OCI-LY7 (cell line): ENCODE measurements at regions not wholly inside any gene's neighbourhood (a gene's known extent, or its start where the extent isn't known, plus 50 kb on each side); places are given as distances from the start of the nearest gene placed in this dataset.
"Not testable (repeated sequence)": the region's sequence is repeated elsewhere in the genome, so short reads cannot be mapped to it uniquely, and the experiment has no call there.

ENCODE experiments used
- BruUV-seq: library from RNA; stranded (reverse); fragments of 400-500 nt; replicated peaks from 2 replicates; lab custom pipeline; 2021; lab: Mats Ljungman, UMichigan
- CTCF ChIA-PET: fragments of 300-600 bp; sonication (Branson Sonifier 250); formaldehyde crosslinking; loops from one replicate; lab custom pipeline; 2022; ENCODE audit warnings: antibody characterized with exemption; ENCODE audit not compliant: unreplicated experiment; lab: Charles Lee
- POLR2A ChIA-PET: fragments of 300-600 bp; sonication (Branson Sonifier 250); formaldehyde crosslinking; loops from one replicate; lab custom pipeline; 2022; ENCODE audit warnings: antibody characterized with exemption; lab: Charles Lee
- DNase-seq: peaks from one replicate; pipeline ENCODE4 v3.0.0-alpha.2; 2015; ENCODE audit warnings: low spot score
- H2AFZ ChIP-seq: fragments of 200-600 bp; sonication (generic), shearing (Covaris generic); 2 replicates; pipeline ENCODE4 v1.6.1; 2014; ENCODE audit warnings: mild to moderate bottlenecking, antibody characterized with exemption, low read length, moderate library complexity
- H3K27ac ChIP-seq: fragments of 200-600 bp; sonication (generic); 2 replicates; pipeline ENCODE4 v1.5.1; 2014; ENCODE audit warnings: mixed run types, low read depth, mild to moderate bottlenecking, moderate library complexity, low read length, inconsistent platforms; ENCODE audit not compliant: poor library complexity, severe bottlenecking
- H3K36me3 ChIP-seq: fragments of 200-600 bp; sonication (generic); 2 replicates; pipeline ENCODE4 v1.6.1; 2014; ENCODE audit warnings: mild to moderate bottlenecking, antibody characterized with exemption, low read length, moderate library complexity, mixed read lengths; ENCODE audit not compliant: insufficient read depth
- H3K4me1 ChIP-seq: fragments of 200-600 bp; sonication (generic); 2 replicates; pipeline ENCODE4 v1.5.1; 2014; ENCODE audit warnings: mild to moderate bottlenecking, low read length; ENCODE audit not compliant: insufficient read depth, poor library complexity, severe bottlenecking
- H3K4me2 ChIP-seq: fragments of 200-600 bp; sonication (generic); 2 replicates; pipeline ENCODE4 v1.6.1; 2014; ENCODE audit warnings: mild to moderate bottlenecking, low read length
- H3K4me3 ChIP-seq: fragments of 200-600 bp; sonication (generic); 2 replicates; pipeline ENCODE4 v1.5.1; 2014; ENCODE audit warnings: mild to moderate bottlenecking, low read depth, low read length; ENCODE audit not compliant: poor library complexity, severe bottlenecking
- H3K79me2 ChIP-seq: fragments of 200-600 bp; sonication (generic); 2 replicates; pipeline ENCODE4 v1.6.1; 2016; ENCODE audit warnings: low read depth, mild to moderate bottlenecking, low read length, moderate library complexity, mixed read lengths; ENCODE audit not compliant: insufficient read depth
- H3K9me2 ChIP-seq: fragments of 200-600 bp; sonication (generic); 2 replicates; pipeline ENCODE4 v1.6.1; 2016; ENCODE audit warnings: mild to moderate bottlenecking, low read length, mixed read lengths; ENCODE audit not compliant: insufficient read depth
- H3K9me3 ChIP-seq: fragments of 200-600 bp; sonication (generic); 2 replicates; pipeline ENCODE4 v1.6.1; 2014; ENCODE audit warnings: mild to moderate bottlenecking, mixed run types, low read length, mixed read lengths
- H4K20me1 ChIP-seq: fragments of 200-600 bp; sonication (generic); 2 replicates; pipeline ENCODE4 v1.6.1; 2014; ENCODE audit warnings: mild to moderate bottlenecking, antibody characterized with exemption, low read length, moderate library complexity, mixed read lengths; ENCODE audit not compliant: insufficient read depth
- EZH2phosphoT487 ChIP-seq: fragments of 200-600 bp; sonication (generic); IDR thresholded peaks from 2 replicates; pipeline ENCODE4 v1.6.1; 2018; ENCODE audit warnings: low read depth, borderline replicate concordance, mild to moderate bottlenecking, mixed run types, antibody characterized with exemption, low read length, moderate library complexity, mixed read lengths
- intact Hi-C: fragments of 100-400 bp; cut with micrococcal nuclease; formaldehyde crosslinking; loops from one replicate; pipeline ENCODE4 v1.10.0; 2022; ENCODE audit not compliant: unreplicated experiment
- TF ChIP-seq, protein P1 (sequence below): fragments of 200-600 bp; sonication (generic); conservative IDR thresholded peaks from 2 replicates; pipeline ENCODE4 v1.5.1; 2014; ENCODE audit warnings: mild to moderate bottlenecking, antibody characterized with exemption, low read length, moderate library complexity, mixed read lengths

DNA sequence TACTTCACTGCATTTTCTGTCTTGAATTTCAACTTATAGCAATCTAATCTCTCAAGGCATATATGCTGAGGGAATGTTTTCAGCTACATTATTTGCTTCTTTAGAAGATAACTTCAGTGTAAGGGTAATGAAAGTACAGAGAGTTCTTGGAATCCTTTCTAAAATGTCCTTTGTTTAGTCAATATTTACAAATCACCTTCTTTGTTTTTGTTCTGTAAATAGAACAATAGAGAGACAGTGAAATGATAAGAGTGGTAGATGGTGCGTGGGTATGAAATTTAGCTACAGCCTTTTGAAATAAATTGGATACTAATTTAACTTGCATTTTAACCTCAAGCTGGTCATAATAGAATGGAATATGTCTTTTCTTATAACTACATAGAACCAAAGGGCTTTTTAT, 171.1 kb upstream of the MARCKS start:
- intact Hi-C loops = no loop called here
- H3K4me3 ChIP-seq = no peak overlapping the region

DNA sequence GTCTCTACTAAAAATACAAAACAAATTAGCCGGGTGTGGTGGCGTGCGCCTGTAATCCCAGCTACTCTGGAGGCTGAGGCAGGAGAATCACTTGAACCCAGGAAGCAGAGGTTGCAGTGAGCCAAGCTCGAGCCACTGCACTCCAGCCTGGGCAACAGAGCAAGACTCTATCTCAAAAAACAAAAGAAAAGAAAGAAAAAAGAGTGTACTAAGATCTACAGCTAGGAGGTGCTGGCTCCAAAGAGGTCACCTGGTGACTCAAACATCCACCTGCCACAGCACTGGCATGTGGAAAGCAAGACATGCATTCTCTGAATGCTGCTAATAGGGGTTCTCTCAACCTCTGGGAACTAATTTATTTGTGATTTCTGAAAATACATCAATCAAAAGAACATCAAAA, 167.5 kb upstream of the MARCKS start:
- POLR2A ChIA-PET = interaction anchor here (0.7 to 1.7 kb wide), 3 partner anchors 47 to 73 kb away, joined by 3 to 7 read pairs (median 3); no protein-coding TSS in a partner anchor
- H3K4me2 ChIP-seq, H4K20me1 ChIP-seq, BruUV-seq, H2AFZ ChIP-seq, H3K27ac ChIP-seq, H3K9me2 ChIP-seq, H3K9me3 ChIP-seq, intact Hi-C loops, H3K79me2 ChIP-seq, H3K4me3 ChIP-seq, H3K36me3 ChIP-seq, CTCF ChIA-PET, DNase-seq, H3K4me1 ChIP-seq: not testable (repeated sequence)

More for the DNA sequence above, 171.1 kb upstream of the MARCKS start:
- no peaks in the 10 kb centered on the region for H3K9me2 ChIP-seq
- ChIA-PET POLR2A (interaction anchor here (0.6 kb wide), 1 partner anchor 17 kb away, joined by 3 read pairs; no protein-coding TSS in a partner anchor), CTCF (no interaction called here)
- BruUV-seq = no TSS peak
- H2AFZ ChIP-seq = no peak overlapping the region; the same call in 1 of the 2 replicates
- no peak for DNase-seq
- H4K20me1 ChIP-seq = no peaks in the 10 kb centered on the region
- H3K4me2 ChIP-seq = no peak overlapping the region
- H3K4me1 ChIP-seq = peaks cover 24% of the 10 kb centered on the region
- H3K27ac ChIP-seq = no peak overlapping the region
- no peaks in the 10 kb centered on the region for H3K9me3 ChIP-seq
- no peaks in the 10 kb centered on the region for H3K79me2 ChIP-seq
- no peaks in the 10 kb centered on the region for H3K36me3 ChIP-seq
- TF ChIP-seq EZH2phosphoT487 = no peak
- TF ChIP-seq, protein P1, sequence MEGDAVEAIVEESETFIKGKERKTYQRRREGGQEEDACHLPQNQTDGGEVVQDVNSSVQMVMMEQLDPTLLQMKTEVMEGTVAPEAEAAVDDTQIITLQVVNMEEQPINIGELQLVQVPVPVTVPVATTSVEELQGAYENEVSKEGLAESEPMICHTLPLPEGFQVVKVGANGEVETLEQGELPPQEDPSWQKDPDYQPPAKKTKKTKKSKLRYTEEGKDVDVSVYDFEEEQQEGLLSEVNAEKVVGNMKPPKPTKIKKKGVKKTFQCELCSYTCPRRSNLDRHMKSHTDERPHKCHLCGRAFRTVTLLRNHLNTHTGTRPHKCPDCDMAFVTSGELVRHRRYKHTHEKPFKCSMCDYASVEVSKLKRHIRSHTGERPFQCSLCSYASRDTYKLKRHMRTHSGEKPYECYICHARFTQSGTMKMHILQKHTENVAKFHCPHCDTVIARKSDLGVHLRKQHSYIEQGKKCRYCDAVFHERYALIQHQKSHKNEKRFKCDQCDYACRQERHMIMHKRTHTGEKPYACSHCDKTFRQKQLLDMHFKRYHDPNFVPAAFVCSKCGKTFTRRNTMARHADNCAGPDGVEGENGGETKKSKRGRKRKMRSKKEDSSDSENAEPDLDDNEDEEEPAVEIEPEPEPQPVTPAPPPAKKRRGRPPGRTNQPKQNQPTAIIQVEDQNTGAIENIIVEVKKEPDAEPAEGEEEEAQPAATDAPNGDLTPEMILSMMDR = no peak

DNA sequence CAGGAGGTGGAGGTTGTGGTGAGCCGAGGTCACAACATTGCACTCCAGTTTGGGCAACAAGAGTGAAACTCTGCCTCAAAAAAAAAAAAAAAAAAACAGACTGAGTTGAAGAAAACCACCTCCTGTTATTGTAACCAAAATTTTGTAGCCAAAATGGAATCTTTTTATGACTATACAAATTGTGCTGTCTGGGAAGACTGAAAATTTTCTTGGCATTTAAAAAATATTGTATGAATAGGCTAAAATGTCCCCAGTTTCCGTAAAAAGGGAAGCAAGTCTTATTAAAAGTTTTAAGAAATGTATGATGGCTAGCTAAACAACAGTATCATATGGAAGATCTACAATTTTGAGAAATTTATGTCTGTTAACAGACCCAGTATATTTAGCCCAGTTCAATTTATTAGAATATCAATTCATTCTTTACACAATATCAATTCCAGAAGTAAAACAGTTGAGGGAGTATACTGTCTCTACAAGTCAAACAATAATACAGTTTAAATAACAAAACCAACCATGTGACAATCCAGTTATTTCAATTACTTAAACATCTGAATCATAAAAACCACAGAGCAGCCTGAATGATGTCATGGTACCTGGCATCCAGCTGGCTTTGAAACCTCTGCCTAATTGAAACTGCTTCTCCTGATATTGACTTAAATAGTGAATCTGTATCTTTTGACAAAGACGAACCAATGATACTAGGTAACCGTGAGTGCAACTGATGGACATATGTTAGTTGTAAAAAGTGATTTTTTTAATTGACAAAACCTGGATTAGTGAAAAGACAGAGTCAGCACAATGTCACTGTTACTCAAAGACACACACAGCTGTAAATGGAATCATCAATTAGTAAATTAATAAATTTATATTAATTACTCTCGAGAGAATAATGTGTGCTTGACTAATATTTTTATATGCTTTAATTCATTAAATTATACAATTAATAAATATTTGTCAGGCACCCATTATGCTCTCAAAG, 166.6 kb upstream of the MARCKS start:
- no peaks in the 10 kb centered on the region for H4K20me1 ChIP-seq
- no peak overlapping the region for H3K4me2 ChIP-seq
- no peak for DNase-seq
- H3K79me2 ChIP-seq = no peaks in the 10 kb centered on the region
- H3K9me2 ChIP-seq = no peaks in the 10 kb centered on the region
- H3K36me3 ChIP-seq = no peaks in the 10 kb centered on the region
- BruUV-seq = no TSS peak
- H2AFZ ChIP-seq = 0 out of 2 replicates have a peak overlapping the region, but pooled peaks have one; percentile 45
- H3K4me1 ChIP-seq = no peaks in the 10 kb centered on the region
- H3K27ac ChIP-seq = no peak overlapping the region
- TF ChIP-seq EZH2phosphoT487 = no peak
- TF ChIP-seq, protein P1 = no peak
- no peak overlapping the region for H3K4me3 ChIP-seq
- ChIA-PET CTCF (no interaction called here), POLR2A (interaction anchor here (0.7 to 1.7 kb wide), 4 partner anchors 18 to 72 kb away, joined by 3 to 8 read pairs (median 5); no protein-coding TSS in a partner anchor)
- intact Hi-C loops = no loop called here
- H3K9me3 ChIP-seq = no peaks in the 10 kb centered on the region
